GM18507 (cell line): ENCODE measurements at regions not wholly inside any gene's neighbourhood (a gene's known extent, or its start where the extent isn't known, plus 50 kb on each side); places are given as distances from the start of the nearest gene placed in this dataset.
"Not testable (repeated sequence)": the region's sequence is repeated elsewhere in the genome, so short reads cannot be mapped to it uniquely, and the experiment has no call there.

Experiments used
- DNase-seq: peaks from one replicate; pipeline ENCODE4 v3.0.0; 2011; ENCODE audit warnings: low read depth; ENCODE audit not compliant: insufficient read length; ENCODE audit errors: extremely low spot score
- FAIRE-seq: peaks from 2 replicates; lab custom pipeline; 2011; peaks lifted over from hg19 to GRCh38; lab: Jason Lieb, UNC

DNA sequence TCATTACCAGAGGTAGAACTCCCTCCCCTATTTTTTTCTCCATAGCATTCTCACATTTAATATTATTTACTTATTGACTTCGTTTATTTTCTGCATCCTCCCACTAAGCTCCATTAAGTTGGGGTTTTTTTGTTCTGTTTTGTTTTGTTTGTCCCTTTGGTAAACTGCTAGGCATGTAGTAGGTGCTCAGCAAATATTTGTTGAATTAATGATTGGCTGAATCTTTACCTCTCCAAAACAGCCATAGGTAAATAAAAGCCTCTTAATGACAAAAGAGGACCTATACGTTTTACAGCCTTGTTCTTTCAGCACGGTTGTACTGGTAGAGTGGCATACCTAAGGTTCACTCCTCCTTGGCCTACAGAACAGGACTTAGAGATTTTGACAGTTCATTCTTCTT lies 52.0 kb downstream of the PRORP start:
- FAIRE-seq (no peak), DNase-seq (no peak)

DNA sequence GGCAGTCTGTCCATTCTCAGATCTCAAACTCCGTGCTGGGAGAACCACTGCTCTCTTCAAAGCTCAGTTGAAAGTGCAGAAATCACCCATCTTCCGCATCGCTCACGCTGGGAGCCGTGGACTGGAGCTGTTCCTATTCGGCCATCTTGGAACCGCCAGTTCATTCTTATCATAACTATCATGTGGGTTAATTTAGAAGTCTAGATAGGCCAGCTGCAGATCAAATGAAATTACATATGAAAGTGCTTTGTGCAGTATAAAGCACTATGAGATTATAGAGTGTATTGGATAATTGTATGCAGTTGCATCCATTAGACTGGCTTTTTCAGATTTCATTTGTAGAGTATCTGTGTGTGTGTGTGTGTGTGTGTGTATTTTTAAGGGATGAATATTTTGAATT lies 57.8 kb downstream of the PRORP start:
- DNase-seq (no peak), FAIRE-seq (no peak)

DNA sequence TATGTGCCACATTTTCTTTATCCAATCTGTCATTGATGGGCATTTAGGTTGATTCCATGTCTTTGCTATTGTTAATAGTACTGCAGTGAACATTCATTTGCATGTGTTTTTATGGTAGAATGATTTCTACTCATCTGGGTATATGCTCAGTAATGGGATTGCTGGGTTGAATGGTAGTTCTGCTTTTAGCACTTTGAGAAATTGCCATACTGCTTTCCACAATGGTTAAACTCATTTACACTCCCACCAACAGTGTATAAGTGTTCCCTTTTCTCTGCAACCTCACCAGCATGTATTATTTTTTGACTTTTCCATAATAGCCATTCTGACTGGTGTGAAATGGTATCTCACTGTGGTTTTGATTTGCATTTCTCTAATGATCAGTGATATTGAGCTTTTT lies 62.5 kb downstream of the PRORP start:
- FAIRE-seq, DNase-seq: not testable (repeated sequence)

DNA sequence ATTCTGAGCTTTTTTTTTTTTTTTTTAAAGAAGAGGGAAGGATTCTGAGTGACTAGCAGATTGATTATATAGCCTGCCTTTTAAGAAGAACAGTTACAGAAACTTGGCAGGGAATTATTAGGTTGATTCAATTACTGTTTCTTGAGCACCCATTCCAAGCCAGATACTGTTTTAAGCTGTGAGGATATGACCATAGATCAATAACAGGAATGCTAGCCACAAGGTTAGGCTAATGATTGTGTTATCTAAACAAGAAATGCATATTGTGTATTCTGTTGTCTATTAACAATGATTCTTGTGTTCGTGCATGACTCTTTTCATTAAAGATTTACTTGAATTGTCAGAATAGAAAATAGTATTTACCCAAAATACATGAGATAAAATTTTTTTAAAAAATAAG lies 67.1 kb downstream of the PRORP start:
- FAIRE-seq: no peak
- no peak for DNase-seq

DNA sequence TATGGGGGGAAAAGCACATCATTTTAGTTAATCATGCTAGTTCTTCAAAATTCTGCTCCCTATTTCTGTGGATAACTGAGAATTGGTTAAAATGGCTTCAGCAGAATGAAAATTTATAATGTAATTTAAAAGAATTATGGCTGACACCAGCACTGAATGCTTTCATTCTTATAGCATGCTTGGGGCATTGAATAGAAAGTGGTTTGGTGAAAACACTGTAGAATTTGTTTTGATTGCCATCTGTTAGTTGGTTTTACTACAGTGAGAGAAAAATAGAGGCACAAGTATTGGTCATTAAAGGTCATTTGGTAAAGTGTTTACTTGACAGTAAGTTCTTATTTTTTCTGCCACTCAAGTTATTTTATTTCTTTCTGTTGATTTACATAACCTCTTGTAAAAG lies 70.8 kb downstream of the PRORP start:
- FAIRE-seq (no peak), DNase-seq (no peak)

DNA sequence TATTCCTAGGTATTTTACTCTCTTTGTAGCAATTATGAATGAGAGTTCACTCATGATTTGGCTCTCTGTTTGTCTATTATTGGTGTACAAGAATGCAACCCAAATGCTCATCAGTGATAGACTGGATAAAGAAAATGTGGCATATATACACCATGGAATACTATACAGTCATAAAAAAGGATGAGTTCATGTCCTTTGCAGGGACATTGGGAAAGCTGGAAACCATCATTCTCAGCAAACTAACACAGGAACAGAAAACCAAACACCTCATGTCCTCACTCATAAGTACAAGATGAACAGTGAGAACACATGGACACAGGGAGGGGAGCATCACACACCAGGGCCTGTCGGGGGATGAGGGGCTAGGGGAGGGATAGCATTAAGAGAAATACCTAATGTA lies 71.8 kb downstream of the PRORP start:
- not testable (repeated sequence) for FAIRE-seq, DNase-seq

DNA sequence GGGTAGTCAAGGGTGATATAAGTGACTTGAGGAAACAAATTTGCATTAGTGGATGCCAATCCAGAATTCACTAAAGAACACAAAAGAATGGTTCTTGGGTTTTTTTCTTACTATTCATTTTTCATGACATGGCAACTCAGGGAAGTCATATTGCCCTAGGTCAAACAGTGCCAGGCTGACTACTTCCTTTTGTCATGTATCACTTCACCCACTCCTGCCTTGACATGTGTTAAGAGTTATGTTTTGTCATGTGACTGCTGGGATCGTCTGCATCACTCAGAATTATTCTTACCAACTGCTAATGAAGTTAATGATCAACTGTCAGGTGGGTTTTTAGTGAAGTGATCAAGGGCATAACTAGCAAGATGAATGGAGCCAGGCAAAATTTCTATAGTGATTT lies 74.2 kb downstream of the PRORP start:
- DNase-seq (no peak), FAIRE-seq (peak; percentile 81)

DNA sequence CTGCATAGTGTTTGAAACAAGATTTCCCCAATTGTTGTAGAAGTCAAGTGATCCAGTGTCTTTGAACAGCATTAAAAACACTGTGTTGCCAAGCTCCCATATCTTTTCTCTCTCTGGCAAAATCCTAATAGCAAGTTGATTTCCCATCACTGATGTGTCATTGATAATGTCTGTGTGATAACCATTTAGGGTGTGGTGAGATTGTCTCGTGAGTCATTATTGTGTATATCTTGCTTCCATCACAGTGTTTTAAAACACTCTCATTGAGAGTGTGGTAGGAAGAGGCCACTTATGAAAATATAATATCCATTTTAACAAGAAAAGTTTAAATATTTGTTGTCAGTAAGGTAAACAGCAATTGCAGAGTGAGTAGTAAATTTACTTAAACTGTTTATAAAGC lies 74.7 kb downstream of the PRORP start:
- DNase-seq (no peak), FAIRE-seq (no peak)

DNA sequence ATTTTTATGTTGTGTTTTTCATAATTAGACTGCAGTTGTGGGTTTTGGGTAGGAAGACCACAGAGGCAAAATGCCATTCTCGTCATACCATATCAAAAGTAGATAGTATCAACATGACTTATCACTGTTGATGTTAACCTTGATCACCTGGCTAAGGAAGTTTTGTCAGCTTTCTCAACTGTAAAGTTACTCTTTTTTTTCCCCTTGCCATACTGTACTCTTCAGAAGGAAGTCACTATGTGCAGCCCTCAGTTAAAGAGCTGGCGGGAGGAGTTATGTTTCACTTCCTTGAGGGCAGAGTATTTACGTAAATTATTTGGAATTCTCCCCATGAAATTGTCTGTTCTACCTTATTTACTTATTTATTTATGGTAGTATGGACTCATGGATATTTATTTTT lies 78.7 kb downstream of the PRORP start:
- no peak for DNase-seq

DNA sequence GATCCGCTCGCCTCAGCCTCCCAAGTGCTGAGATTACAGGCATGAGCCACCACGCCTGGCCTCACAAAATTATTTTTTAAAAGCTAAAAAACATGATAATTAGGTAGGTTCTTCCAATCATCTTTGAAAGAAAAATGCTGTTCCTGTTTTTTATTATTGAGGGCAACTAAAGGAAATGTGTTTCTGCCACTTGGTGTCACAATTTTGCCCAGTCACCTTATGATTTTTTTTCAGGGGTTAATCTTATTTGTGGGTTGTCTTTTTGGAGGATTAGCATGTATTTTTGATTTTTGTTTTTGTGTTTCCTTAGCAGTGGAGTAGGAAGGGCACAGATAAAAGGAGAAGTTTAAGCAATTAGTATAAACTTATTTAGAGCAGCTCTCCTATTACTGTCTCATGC lies 79.8 kb downstream of the PRORP start:
- DNase-seq: no peak

More for the DNA sequence above, 78.7 kb downstream of the PRORP start:
- no peak for FAIRE-seq

DNA sequence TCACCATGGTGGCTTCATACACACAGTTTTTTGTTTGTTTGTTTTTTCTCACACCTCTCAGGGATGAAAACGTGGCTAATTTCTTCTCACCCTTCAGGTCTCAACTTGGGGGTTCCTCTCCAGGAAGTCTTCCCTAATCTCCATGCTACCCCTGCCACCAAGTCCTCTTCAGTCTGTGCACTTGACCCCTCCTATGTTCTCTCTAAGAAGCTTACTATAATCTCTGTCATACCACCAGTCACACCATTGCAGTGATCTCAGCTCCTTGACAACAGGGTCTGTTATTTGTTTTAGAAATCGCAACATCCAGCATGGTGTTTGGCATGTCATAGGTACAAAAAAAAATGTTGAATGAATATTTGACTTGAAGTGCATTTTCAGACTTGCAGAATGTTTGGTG lies 83.4 kb downstream of the PRORP start:
- FAIRE-seq (no peak), DNase-seq (no peak)

More for the DNA sequence above, 79.8 kb downstream of the PRORP start:
- no peak for FAIRE-seq

DNA sequence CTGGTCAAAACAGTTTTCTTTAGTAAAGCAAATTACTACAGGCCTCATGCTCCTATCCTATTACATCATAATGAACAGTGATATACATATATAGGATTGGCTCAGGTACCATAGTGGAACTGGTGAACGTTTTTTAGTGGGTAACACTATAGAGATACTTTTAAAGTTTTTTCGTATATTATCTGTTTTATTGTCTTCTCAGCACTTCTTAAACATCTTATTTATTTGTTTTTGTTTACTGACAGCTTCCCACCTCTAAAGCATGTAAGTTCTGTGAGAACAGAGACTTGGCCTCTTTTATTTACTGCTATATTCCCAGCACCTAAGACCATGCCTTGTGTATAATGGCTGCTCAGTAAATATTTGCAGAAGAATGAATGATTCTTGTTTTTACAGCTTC lies 81.1 kb upstream of the PSMA6 start:
- no peak for DNase-seq
- FAIRE-seq: no peak

DNA sequence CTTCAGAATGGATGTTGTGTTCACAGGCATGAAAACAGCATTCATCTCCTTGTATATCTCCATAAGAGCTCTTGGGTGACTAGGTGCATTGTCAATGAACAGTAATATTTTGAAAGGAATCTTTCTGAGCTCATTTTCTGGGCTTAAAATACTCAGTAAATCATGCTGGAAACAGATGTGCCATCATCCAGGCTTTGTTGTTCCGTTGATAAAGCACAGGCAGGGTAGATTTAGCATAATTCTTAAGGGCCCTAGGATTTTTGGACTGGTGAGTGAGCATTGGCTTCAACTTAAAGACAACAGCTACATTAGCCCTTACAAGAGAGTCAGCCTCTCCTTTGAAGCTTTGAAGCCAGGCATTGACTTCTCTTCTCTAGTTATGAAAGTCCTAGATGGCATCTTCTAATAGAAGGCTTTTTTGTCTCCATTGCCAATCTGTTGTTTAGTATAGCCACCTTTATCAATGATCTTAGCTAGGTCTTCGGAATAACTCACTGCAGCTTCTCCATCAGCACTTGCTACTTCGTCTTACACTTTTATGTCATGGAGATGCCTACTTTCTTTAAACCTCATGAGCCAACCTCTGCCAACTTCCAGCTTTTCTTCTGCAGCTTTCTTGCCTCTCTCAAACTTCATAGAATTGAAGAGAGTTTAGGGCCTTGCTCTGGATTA lies 79.6 kb upstream of the PSMA6 start:
- FAIRE-seq (peak; percentile 29), DNase-seq (no peak)

DNA sequence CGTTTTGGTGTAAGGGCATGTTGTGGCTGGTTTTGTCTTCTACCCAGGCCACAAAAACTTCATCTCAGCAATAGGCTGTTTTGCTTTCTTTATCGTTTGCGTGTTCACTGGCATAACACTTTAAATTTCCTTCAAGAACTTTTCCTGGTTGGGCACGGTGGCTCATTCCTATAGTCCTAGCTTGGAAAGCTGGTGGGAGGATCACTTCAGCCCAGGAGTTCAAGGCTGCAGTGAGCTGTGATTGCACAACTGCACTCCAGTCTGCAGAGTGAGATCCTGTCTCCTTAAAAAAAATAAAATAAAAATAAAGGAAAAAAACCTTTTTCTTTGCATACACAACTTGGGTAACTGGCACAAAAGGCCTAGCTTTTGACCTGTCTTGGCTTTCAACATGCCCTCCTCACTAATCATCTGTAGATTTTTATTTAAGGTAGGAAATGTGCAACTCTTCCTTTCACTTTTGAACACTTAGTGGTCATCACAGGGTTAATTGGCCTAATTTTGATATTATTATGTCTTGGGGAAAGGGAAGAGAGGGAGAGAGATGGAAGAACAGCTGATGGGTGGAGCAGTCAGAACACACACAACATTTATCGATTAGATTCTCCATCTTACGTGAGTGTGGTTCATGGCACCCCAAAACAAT lies 78.9 kb upstream of the PSMA6 start:
- FAIRE-seq (no peak), DNase-seq (no peak)

DNA sequence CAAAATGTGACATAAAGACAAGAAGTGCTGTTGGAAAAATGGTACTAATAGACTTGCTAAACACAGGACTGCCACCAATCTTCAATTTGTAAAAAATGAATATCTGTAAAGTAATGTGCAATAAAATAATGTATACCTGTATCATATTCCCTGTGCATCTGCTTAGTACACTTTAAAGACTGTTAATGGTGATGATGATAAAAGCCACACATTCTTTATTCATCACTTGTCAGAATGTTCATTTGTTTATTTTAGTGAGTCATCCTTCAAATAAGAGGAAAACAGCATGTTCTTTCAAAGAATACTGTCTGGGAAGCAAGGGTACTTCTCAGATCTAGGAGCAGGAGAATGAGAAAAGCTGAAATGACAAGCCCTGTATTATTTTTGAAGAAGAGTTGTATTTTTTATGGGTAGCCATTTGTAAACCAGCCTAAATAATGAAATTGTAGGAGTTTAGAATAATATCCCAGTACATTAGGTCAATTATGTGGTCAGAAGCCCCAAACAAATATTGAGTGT lies 78.3 kb upstream of the PSMA6 start:
- FAIRE-seq: no peak
- no peak for DNase-seq

DNA sequence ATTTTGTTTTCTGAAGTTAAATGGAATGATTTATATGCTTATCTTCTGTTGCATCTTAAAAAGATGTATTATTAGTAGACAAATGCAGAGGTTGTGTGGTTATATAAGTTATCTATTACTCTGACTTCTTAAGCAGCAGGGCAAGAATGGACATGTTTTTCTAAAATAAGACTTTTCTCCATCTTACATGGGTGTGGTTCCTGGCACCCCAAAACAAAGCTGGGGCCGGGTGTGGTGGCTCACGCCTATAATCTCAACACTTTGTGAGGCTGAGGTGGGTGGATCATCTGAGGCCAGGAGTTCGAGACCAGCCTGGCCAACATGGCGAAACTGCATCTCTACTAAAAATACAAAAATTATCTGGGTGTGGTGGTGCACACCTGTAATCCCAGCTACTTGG lies 77.8 kb upstream of the PSMA6 start:
- not testable (repeated sequence) for DNase-seq, FAIRE-seq

DNA sequence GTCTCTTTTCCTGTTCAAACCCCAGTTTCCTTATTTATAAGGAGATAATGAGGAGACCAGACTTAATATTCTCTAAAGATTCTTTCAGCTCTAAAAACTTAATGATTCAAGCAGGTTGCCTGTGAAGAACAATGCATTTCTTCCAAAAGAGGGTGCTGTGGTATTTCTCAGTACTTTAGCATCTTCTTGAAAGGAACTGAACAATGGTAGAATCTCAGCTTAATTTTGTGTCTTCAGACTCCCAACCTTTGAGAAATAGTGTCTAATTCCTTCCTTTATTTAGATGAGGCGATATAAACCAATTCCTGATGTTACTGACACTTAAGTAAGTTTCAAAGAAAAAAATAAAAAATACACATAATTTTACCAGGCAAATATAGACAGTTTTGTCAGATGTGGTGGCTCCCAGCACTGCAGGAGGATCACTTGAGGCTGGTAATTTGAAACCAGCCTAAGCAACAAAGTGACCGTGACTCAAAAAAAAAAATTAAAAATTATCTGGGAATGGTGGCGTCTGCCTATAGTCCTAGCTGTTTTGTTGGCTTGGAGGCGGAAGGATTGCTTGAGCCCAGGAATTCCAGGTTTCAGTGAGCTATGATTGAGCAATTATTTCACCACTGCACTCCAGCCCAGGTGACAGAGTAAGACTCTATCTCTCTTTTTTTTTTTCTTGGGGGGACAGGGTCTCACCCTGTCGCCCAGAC lies 76.9 kb upstream of the PSMA6 start:
- FAIRE-seq (peak; percentile 38), DNase-seq (no peak)

DNA sequence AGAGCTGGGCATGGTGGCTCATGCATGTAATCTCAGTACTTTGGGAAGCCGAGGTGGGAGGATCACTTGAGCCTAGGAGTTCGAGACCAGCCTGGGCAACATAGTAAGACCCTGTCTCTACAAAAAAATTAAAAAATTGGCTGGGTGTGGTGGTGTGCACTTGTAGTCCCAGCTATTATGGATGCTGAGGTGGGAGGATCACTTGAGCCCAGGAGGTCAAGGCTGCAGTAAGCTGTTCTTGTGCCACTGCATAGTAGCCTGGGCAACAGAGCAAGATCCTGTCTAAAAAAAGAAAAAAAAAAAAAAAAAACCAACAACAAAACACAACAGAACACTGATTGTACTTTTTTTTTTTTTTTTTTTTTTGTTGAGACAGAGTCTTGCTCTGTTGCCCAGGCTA lies 74.0 kb upstream of the PSMA6 start:
- FAIRE-seq, DNase-seq: not testable (repeated sequence)

DNA sequence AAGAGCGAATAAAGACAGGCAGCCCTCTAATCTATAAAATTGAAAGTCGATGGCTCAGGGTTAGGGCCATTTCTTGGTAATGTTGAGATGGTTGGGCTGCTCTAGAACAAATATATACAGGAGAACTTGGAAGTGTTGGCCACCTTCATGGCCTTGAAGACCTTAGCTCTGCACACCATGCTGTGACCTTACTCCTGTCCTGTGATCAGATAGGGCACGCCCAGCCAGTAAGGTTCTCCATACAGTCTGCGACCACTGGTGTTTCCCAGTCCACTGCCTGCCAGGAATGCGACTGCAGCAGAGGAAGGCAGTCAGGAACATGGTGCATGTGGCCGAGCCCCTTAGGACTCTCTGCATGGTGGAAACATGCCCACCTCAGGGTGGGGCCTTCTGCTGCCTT lies 73.2 kb upstream of the PSMA6 start:
- DNase-seq (no peak), FAIRE-seq (no peak)

DNA sequence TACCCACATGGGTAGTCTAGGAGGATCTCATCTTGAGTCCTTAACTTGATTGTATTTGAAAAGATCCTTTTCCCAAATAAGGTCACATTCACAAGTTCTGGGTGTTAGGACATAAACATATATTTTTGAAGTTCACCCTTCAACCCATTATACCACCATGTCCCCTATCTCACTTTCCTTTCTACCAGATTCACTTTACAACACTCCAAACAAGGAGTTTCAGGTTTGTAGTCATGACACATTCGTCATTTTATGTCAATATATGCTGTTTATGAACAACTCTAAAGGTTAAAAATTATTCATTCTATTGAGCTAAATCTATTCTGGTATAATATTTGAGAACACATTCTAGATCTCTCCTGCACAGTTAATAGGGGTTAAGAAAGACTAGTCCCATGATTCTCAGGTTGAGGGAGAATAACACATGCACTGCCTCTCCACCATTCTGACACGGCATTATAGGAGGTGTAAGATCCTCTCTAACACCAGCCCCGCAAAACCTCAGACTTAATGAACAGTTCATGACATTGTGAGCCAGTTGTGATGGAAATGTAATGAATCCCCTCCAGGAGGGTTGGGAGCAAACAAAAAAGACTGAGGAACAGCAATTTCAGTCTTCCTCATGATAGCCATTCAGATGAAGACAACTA lies 72.0 kb upstream of the PSMA6 start:
- FAIRE-seq: no peak

More for the DNA sequence above, 72.0 kb upstream of the PSMA6 start:
- no peak for DNase-seq
